ENCODE measurements at regions not wholly inside any gene's neighbourhood (a gene's known extent, or its start where the extent isn't known, plus 50 kb on each side); places are given as distances from the start of the nearest gene placed in this dataset.

DNA sequence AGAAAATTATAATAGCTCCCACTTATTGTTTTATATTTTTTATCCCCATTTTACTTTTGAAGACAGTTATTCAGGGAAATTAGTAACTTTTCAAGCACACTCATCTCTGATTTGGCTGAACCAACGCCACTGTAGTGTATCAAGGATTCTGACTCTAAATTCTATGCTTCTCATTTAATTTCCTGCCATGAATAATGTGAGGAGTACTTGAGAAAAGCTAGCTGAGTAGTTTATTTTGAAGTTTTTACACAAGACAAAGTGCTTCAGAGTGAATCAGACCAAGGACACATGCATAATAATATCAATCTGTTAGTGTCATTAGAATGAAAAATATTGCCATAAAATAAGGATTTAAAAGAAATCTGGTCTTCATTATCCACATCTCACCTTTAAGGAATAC lies 329.9 kb downstream of the SLITRK6 start:
- DNase-seq (ENCODE audit: low spot score): no peak

GRCh38 chr13:85462792-85463425 lies 336.3 kb downstream of the SLITRK6 start:
- no peak for DNase-seq (ENCODE audit: low spot score)

GRCh38 chr13:85461621-85462020 lies 337.6 kb downstream of the SLITRK6 start:
- DNase-seq (ENCODE audit: low spot score): no peak

DNA sequence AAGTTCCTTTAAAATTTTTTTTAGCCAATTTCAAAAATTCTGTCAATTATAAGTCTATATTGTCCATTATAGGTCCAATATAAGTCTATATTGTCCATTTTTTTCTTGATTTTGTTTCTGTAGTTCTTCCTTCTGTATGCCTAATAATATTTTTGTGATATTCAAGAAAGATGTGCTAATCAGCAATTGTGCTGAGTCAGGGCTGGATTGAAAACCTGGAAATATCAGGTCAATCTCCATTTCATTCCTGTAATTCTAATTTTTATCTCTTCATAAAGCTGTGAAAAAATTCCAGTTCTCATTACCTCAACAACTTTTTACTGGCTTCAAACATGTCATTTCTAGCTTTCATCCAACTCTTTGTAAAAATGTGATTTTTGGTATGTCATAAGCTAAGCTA lies 353.7 kb downstream of the SLITRK6 start:
- DNase-seq (ENCODE audit: low spot score): no peak

DNA sequence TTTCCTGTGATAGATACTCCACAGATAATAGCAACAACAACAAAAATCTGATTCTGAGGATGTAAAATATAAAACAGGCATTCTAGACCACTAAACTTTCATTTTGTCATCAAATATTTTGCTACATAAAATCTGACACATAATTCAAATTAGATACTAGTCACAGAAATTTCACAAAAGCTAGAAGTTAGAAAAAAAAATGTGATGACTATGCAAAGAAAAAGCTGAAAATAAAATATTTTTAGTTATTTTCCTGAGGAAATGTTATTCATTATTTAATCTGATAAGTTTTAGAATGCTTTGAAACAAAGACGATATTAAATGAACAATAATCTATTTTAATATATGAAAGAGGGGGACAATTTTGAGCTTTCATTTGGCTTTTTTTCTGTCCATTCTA lies 357.2 kb downstream of the SLITRK6 start:
- no peak for DNase-seq (ENCODE audit: low spot score)

DNA sequence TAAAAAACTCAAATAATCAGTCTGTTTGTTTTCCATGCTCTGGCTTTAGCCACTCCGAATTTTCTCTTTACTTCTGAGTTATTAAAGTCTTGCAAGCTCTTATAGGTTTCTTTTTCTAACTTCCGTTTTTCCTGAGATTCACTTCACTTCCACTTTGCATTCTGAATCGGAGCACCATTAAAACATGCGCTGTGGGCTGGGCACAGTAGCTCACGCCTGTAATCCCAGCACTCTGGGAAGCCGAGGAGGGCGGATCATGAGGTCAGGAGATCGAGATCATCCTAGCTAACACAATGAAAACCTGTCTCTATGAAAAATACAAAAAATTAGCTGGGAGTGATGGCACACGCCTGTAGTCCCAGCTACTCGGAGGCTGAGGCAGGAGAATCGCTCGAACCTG lies 357.9 kb downstream of the SLITRK6 start:
- no peak for DNase-seq (ENCODE audit: low spot score)

DNA sequence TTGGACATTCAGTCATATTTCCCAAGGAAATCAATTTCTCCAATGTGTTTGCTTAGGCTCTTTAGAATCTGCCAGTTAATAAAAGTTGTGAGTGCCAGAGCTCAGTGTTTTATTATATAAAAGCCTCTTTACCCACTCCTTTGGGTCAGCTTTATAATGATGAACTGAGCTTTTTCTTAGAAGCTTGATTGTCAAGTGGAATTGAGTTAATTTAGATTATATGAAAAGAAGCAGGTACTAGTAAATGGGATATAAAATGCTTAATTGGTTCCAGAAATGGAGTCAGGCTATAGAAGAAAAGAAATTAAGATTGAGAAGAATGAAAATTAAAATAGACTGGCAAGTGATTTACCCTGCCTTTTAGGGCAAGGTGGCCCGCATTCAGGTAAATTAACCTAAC lies 363.2 kb downstream of the SLITRK6 start:
- DNase-seq (ENCODE audit: low spot score): no peak

DNA sequence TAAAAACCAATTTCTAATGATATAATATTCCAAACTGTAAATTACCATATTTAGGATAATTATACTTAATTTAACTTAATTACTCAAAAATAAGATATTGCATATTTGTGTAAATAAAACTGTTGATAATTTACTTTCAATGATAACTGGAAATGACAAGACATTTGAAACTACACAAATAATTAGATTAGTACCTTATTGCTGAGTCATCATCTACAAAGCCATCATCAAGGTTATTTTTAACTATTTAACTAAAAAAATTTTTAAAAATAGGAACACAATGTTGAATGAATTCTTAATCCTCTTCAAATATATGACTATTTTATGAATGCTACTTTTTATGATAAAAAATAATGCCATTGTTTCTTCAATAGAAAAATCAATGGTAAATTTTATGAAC lies 364.3 kb downstream of the SLITRK6 start:
- no peak for DNase-seq (ENCODE audit: low spot score)

GRCh38 chr13:85432881-85433280 lies 366.3 kb downstream of the SLITRK6 start:
- DNase-seq (ENCODE audit: low spot score): no peak

DNA sequence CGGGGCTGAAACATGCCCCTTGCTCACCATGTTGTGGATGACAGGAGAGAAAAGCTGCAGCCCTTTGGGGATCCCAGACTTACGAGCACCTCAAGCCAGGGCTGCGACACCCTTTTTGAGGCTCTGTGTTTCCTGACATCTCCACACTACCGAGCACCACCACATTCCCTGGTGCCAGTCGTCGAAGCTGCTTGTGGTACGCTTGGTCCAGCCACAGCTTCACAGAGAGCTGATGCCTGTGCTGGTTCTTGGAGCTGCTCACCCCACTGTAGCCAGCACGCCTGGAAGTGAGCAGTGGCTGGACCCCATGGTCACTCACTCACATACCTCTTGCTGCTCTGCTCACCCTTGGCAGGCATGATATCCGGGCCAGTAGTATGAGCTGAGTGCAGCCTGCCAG lies 367.5 kb downstream of the SLITRK6 start:
- DNase-seq (ENCODE audit: low spot score): no peak

- DNase-seq (ENCODE audit: low spot score): no peak
Measured at GRCh38 chr13:85430216-85430794, 368.9 kb downstream of the SLITRK6 start.

GRCh38 chr13:85427416-85427815 lies 371.8 kb downstream of the SLITRK6 start:
- DNase-seq (ENCODE audit: low spot score): no peak

GRCh38 chr13:85420136-85420535 lies 379.1 kb downstream of the SLITRK6 start:
- DNase-seq (ENCODE audit: low spot score): no peak

DNA sequence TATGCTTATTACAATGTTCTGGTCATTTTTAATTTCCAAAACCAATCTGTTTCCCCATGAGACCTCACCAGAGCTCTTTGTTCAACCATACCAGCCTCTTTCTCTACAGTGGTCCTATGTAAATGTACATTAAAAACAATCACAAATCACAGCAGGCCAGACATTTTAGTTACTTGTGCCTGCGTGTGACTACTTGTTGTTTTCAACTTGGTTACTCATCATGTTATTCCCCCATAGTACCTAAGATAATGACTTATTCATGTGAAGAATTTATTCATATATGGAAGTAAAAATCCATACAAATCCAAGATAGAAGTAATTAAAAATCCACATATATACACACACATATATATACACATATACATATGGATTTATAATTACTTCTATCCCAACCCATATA lies 379.6 kb downstream of the SLITRK6 start:
- no peak for DNase-seq (ENCODE audit: low spot score)

GRCh38 chr13:85417807-85418206 lies 381.4 kb downstream of the SLITRK6 start:
- no peak for DNase-seq (ENCODE audit: low spot score)

- no peak for DNase-seq (ENCODE audit: low spot score)
Measured at GRCh38 chr13:85413664-85414063, 385.6 kb downstream of the SLITRK6 start.

GRCh38 chr13:85412448-85412847 lies 386.8 kb downstream of the SLITRK6 start:
- DNase-seq (ENCODE audit: low spot score): no peak

- no peak for DNase-seq (ENCODE audit: low spot score)
Measured at GRCh38 chr13:85411591-85411990, 387.6 kb downstream of the SLITRK6 start.

DNA sequence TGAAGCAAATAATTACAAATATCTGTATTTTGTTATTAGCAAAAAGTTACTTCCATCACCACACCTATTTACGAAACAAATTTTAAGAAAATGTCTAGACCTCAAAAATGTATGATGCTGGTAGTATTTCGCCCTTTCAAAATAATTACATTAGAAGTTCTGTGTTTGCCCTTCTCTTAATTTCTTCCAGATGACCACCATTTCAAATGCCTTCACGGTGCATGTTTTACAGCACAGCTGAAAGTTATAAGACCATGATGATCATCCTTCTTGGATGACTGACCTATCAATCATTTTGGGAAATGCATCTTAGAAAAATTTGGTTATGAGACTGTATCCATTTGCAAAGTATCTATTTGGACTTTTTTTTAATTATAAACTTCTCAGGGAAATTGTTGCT lies 390.8 kb downstream of the SLITRK6 start:
- DNase-seq (ENCODE audit: low spot score): no peak

DNA sequence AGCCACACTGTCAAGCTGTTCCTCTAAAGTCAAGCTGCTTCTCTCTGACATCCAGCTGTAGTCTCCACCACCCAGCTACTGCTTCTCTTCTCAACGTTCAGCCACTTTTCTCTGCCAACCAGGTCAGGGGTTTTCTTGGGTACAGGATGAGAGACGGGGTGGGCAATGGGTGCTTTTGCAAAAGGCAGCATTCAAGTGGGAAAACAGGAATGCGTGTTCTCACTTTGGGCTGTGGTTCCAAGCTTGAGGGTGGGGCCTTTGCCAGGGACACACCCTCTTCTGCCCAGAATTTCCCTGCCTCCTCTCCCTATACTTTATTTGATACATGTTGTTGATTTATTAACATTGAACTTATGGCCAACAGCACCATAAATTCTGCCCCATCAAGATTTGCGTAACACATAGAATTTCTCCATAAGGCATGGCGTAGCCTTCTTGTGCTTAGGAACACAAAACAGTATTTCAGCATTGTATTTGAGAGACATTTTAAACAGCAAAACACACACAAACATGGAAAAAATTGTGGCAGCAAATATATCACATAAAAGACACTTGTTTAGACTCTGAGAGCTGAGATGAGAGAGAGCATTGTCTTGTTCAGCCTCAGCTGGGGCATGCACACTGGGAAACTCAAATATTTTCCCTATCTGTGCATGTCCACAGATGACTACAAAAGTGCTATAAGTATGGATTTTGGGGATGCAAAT lies 392.8 kb downstream of the SLITRK6 start:
- no peak for DNase-seq (ENCODE audit: low spot score)

DNA sequence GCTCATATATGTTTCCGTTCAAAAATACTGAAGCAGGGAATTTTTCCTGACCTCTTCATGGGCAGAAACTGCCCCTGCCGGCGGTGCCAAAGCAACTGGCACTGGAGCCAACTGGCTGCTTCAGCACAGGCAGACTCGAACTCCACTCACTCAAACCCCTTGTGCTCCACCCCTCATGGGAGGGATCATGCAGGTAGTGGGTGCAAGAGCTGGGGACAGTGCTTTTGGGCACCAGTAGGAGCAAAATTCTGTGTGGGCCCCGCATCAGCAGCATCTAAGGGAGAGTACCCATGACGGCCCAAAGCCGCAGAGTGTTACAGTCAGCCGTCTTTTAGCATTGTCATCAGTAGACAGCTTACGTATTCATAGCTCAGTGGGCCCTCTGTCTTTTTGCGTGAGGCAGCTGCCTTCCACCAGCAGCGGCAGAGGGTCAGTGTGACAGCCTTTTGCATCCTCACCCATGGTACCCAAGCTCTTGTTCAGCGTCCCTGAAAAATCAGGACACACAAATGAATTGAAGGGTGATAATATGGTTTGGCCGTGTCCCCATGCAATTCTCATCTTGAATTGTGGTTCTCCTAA lies 393.8 kb downstream of the SLITRK6 start:
- no peak for DNase-seq (ENCODE audit: low spot score)

DNA sequence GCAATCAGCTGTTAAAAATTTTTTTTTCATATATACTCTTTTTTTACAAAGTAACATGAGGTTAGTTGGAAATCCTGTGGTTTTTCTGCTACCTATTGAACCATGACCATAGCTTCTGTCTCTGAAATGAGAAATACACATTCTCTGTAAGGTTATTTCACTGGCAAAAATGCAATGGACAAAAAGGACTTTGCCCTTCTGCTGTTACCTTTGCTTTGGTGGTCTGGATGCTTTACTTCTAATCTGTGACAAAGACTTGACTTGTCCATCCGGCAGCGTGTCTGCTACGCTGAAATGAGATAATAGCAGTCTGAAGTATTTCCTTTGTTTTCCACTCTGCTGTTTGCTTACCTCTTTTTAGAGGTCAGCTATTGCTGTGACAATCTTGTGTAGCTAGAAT lies 412.8 kb downstream of the SLITRK6 start:
- no peak for DNase-seq (ENCODE audit: low spot score)

DNA sequence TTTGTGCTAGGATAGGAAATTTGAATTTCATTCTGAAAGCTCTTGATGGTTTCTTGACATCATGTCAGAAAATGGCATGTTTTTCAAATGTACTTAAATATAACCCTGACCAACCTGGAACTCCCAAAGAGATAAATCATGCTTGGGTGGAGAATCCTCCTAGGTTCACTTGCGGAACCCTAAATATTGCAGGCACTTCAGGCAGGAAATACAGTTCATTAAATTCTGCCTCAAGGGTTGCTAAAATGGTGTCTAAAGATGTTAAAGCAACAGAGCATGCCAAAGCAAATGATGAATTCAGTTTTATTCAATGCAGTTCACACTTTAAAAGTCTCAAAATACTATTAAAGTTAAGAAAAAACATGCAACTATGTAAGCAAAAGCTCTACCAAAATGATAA lies 415.9 kb downstream of the SLITRK6 start:
- no peak for DNase-seq (ENCODE audit: low spot score)
